Activated T-helper 9 cell treated with anti-CD3 and anti-CD28 coated beads, Interleukin-2, amount 50 U/mL, for 16 hours (primary cell): ENCODE measurements at regions not wholly inside any gene's neighbourhood (a gene's known extent, or its start where the extent isn't known, plus 50 kb on each side); places are given as distances from the start of the nearest gene placed in this dataset.
"Not testable (repeated sequence)": the region's sequence is repeated elsewhere in the genome, so short reads cannot be mapped to it uniquely, and the experiment has no call there.

Source experiments
- DNase-seq: peaks from one replicate; pipeline ENCODE4 v3.0.0-alpha.2; 2020; ENCODE audit warnings: low read depth

- DNase-seq = no peak
Measured at GRCh38 chr4:151850791-151851213, 90.0 kb upstream of the GATB start.

GRCh38 chr4:151845551-151845950 lies 84.7 kb upstream of the GATB start:
- not testable (repeated sequence) for DNase-seq

GRCh38 chr4:151842430-151843079 lies 81.7 kb upstream of the GATB start:
- DNase-seq = no peak

- DNase-seq = no peak
Measured at GRCh38 chr4:151841107-151841506, 80.3 kb upstream of the GATB start.

- DNase-seq = no peak
Measured at GRCh38 chr4:151835467-151835866, 74.7 kb upstream of the GATB start.

- no peak for DNase-seq
Measured at GRCh38 chr4:151833174-151833573, 72.4 kb upstream of the GATB start.

GRCh38 chr4:151831526-151831925 lies 70.7 kb upstream of the GATB start:
- DNase-seq = no peak

GRCh38 chr4:151830168-151830567 lies 69.4 kb upstream of the GATB start:
- no peak for DNase-seq

GRCh38 chr4:151829309-151829708 lies 68.5 kb upstream of the GATB start:
- DNase-seq = no peak

- DNase-seq = no peak
Measured at GRCh38 chr4:151824656-151825055, 63.8 kb upstream of the GATB start.

GRCh38 chr4:151822331-151822730 lies 61.5 kb upstream of the GATB start:
- no peak for DNase-seq

- no peak for DNase-seq
Measured at GRCh38 chr4:151820004-151820403, 59.2 kb upstream of the GATB start.

GRCh38 chr4:151811403-151811802 lies 50.6 kb upstream of the GATB start:
- no peak for DNase-seq
